Left ventricle myocardium inferior (tissue), 1 donor: ENCODE measurements at regions not wholly inside any gene's neighbourhood (a gene's known extent, or its start where the extent isn't known, plus 50 kb on each side); places are given as distances from the start of the nearest gene placed in this dataset.

Experiments
- DNase-seq: peaks from one replicate; pipeline ENCODE4 v3.0.0-alpha.2; 2020
- H3K27ac ChIP-seq: fragments of 200-600 bp; replicated peaks from 2 replicates; pipeline ENCODE4 v1.8.0; 2021
- H3K27me3 ChIP-seq: fragments of 200-600 bp; 2 replicates; pipeline ENCODE4 v1.8.0; 2021; ENCODE audit warnings: low read depth
- H3K36me3 ChIP-seq: fragments of 200-600 bp; 2 replicates; pipeline ENCODE4 v1.8.0; 2021
- H3K4me1 ChIP-seq: fragments of 200-600 bp; 2 replicates; pipeline ENCODE4 v1.8.0; 2021
- H3K4me3 ChIP-seq: fragments of 200-600 bp; 2 replicates; pipeline ENCODE4 v1.8.0; 2021; ENCODE audit warnings: mild to moderate bottlenecking, moderate library complexity
- H3K9me3 ChIP-seq: fragments of 200-600 bp; replicated peaks from 2 replicates; pipeline ENCODE4 v1.8.0; 2021
- CTCF ChIP-seq: fragments of 200-600 bp; IDR thresholded peaks from 2 replicates; pipeline ENCODE4 v1.8.0; 2021; ENCODE audit warnings: antibody characterized with exemption, mild to moderate bottlenecking, borderline replicate concordance
- intact Hi-C: fragments of 100-400 bp; cut with micrococcal nuclease; formaldehyde crosslinking; loops from one replicate; pipeline ENCODE4 v1.11.0; 2022
- donor health status: DM: no; HTN: yes; CAD: no; lungs with severe emphysema.

GRCh38 chr16:59259074-59259949 lies 525.2 kb upstream of the GOT2 start:
- no peaks in the 10 kb centered on the region for H3K27me3 ChIP-seq
- intact Hi-C loops: no loop called here
- DNase-seq: no peak
- peaks cover 6% of the 10 kb centered on the region for H3K9me3 ChIP-seq
- TF ChIP-seq CTCF: no peak
- no peak overlapping the region for H3K27ac ChIP-seq
- no peak overlapping the region for H3K4me3 ChIP-seq
- H3K36me3 ChIP-seq: no peaks in the 10 kb centered on the region
- H3K4me1 ChIP-seq: no peaks in the 10 kb centered on the region

GRCh38 chr16:59252317-59252716 lies 518.2 kb upstream of the GOT2 start:
- Histone ChIP-seq H3K36me3 (no peaks in the 10 kb centered on the region), H3K4me3 (no peak overlapping the region), H3K27me3 (no peaks in the 10 kb centered on the region), H3K9me3 (peaks cover 14% of the 10 kb centered on the region), H3K27ac (no peak overlapping the region), H3K4me1 (no peaks in the 10 kb centered on the region)
- intact Hi-C loops: no loop called here
- DNase-seq: no peak
- TF ChIP-seq CTCF: no peak

GRCh38 chr16:59249011-59249410 lies 514.9 kb upstream of the GOT2 start:
- no peak for DNase-seq
- no peaks in the 10 kb centered on the region for H3K27me3 ChIP-seq
- no peak overlapping the region for H3K4me3 ChIP-seq
- TF ChIP-seq CTCF: peak; percentile 23
- H3K9me3 ChIP-seq: peaks cover 5% of the 10 kb centered on the region
- no peaks in the 10 kb centered on the region for H3K4me1 ChIP-seq
- H3K36me3 ChIP-seq: no peaks in the 10 kb centered on the region
- no peak overlapping the region for H3K27ac ChIP-seq
- intact Hi-C loops: no loop called here

- intact Hi-C loops: no loop called here
- no peaks in the 10 kb centered on the region for H3K36me3 ChIP-seq
- TF ChIP-seq CTCF: no peak
- H3K4me1 ChIP-seq: no peaks in the 10 kb centered on the region
- no peak overlapping the region for H3K27ac ChIP-seq
- H3K9me3 ChIP-seq: no peaks in the 10 kb centered on the region
- H3K4me3 ChIP-seq: no peak overlapping the region
- H3K27me3 ChIP-seq: no peaks in the 10 kb centered on the region
- no peak for DNase-seq
These were observed 508.4 kb upstream of the GOT2 start for GRCh38 chr16:59242556-59242955.

- no peak for TF ChIP-seq CTCF
- no peaks in the 10 kb centered on the region for H3K4me1 ChIP-seq
- no peak overlapping the region for H3K4me3 ChIP-seq
- intact Hi-C loops: no loop called here
- DNase-seq: no peak
- H3K9me3 ChIP-seq: no peaks in the 10 kb centered on the region
- H3K27ac ChIP-seq: no peak overlapping the region
- no peaks in the 10 kb centered on the region for H3K36me3 ChIP-seq
- H3K27me3 ChIP-seq: no peaks in the 10 kb centered on the region
These were observed 504.1 kb upstream of the GOT2 start for GRCh38 chr16:59238246-59238645.
